ENCODE measurements at regions not wholly inside any gene's neighbourhood (a gene's known extent, or its start where the extent isn't known, plus 50 kb on each side); places are given as distances from the start of the nearest gene placed in this dataset.

DNA sequence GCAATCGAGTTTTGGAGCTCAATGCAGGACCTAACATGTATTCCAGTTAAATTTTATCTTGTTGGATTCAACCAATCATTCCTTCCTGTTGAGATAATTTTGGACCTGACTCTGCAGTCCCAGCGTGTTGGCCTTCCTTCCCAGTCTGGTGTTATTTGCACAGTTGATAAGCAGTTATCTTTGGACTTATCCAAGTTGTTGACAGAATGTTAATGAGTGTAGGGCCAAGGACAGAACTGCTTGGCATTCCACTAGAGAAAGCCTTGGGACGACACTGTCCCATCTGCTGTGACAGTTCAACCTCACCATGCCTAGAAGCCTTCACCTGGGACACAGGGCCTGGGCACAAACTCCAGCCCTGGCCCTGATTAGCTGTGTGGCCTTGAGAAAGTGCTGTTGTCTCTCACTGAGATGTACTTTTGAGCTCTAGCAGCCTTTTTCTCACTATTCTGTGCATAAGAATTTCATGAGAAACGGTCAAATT, 104.1 kb upstream of the SLC25A33 start:
- ChIA-PET POLR2A (interaction anchor here (1.2 kb wide), 1 partner anchor 9 kb away, joined by 3 read pairs; no protein-coding TSS in a partner anchor), RAD21 (ENCODE audit: unreplicated experiment) (interaction anchor here (1.3 kb wide), 1 partner anchor 22 kb away, joined by 3 read pairs; no protein-coding TSS in a partner anchor), CTCF (no interaction called here), SMC1A (ENCODE audit: uncharacterized antibody, unreplicated experiment) (interaction anchor here (1.7 kb wide), 1 partner anchor 145 kb away, joined by 5 read pairs; no protein-coding TSS in a partner anchor)
- Histone ChIP-seq H3K27me3 (replicated peaks in 1 of 2; ENCODE audit: control insufficient read depth in 2 of 2, insufficient read depth in 2 of 2, low read length in 1 of 2) (no peaks in the 10 kb centered on the region), H3K79me2 (ENCODE audit: control insufficient read depth, insufficient read depth, low read length) (no peaks in the 10 kb centered on the region), H3K4me3 (no peak overlapping the region), H3K4me2 (ENCODE audit: control insufficient read depth, insufficient read depth) (no peak overlapping the region), H3K9ac (ENCODE audit: control insufficient read depth, insufficient read depth, low read length) (no peak overlapping the region), H2AFZ (ENCODE audit: control insufficient read depth, low read depth, low read length) (no peak overlapping the region), H4K20me1 (ENCODE audit: control insufficient read depth, insufficient read depth) (no peaks in the 10 kb centered on the region), H3K27ac (ENCODE audit: control insufficient read depth, insufficient read depth) (no peak overlapping the region), H3K36me3 (ENCODE audit: control insufficient read depth in 2 of 2, insufficient read depth in 2 of 2, low read length in 1 of 2) (no peaks in the 10 kb centered on the region), H3K9me3 (replicated peaks; ENCODE audit: control insufficient read depth, insufficient read depth, low read length) (no peaks in the 10 kb centered on the region), H3K4me1 (ENCODE audit: control insufficient read depth, insufficient read depth, low read length) (no peaks in the 10 kb centered on the region)
- intact Hi-C loops (cut with micrococcal nuclease; ENCODE audit: unreplicated experiment) (no loop called here), in situ Hi-C loops (cut with MboI) (no loop called here)
- no peak for TF ChIP-seq STAT3 (IDR thresholded peaks at IDR 0.05; ENCODE audit: low read depth, low read length)
- TF ChIP-seq EED (IDR thresholded peaks at IDR 0.05; ENCODE audit: low read depth): no peak
- no peak for TF ChIP-seq SPI1 (IDR thresholded peaks at IDR 0.05; ENCODE audit: borderline replicate concordance, insufficient read depth, low read depth, low read length)
- no peak for TF ChIP-seq TAF1 (IDR thresholded peaks at IDR 0.05; ENCODE audit: borderline replicate concordance, low read depth, low read length)
- TF ChIP-seq PML (IDR thresholded peaks at IDR 0.05; ENCODE audit: low read length): no peak
- TF ChIP-seq JUNB (IDR thresholded peaks at IDR 0.05): no peak
- TF ChIP-seq SIX5 (IDR thresholded peaks at IDR 0.05; ENCODE audit: low read depth, low read length, severe bottlenecking): no peak
- TF ChIP-seq ESRRA (IDR thresholded peaks at IDR 0.05; ENCODE audit: low read length): no peak
- TF ChIP-seq POLR2AphosphoS2 (IDR thresholded peaks at IDR 0.05; ENCODE audit: low read depth, low read length): no peak
- TF ChIP-seq HDAC6 (IDR thresholded peaks at IDR 0.05; ENCODE audit: unreplicated experiment): no peak
- no peak for TF ChIP-seq DPF2 (IDR thresholded peaks at IDR 0.05)
- no peak for TF ChIP-seq MTA3 (IDR thresholded peaks at IDR 0.05; ENCODE audit: borderline replicate concordance, low read length)
- TF ChIP-seq, protein P1, sequence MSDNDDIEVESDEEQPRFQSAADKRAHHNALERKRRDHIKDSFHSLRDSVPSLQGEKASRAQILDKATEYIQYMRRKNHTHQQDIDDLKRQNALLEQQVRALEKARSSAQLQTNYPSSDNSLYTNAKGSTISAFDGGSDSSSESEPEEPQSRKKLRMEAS (IDR thresholded peaks at IDR 0.05; ENCODE audit: low read depth, low read length): no peak
- TF ChIP-seq ZBTB11 (CRISPR knock-in tag; IDR thresholded peaks at IDR 0.05): no peak
- no peak for TF ChIP-seq NR2C1 (IDR thresholded peaks at IDR 0.05)
- TF ChIP-seq BMI1 (IDR thresholded peaks at IDR 0.05; ENCODE audit: borderline replicate concordance): no peak
- 15% methylated on average over 4 of the region's 4 CpGs for WGBS (ENCODE audit: insufficient coverage, insufficient replicate concordance, low lambda C conversion rate, missing lambda C conversion rate)
- ATAC-seq (no peak), DNase-seq (ENCODE audit: low read depth, low spot score) (no peak), FAIRE-seq (no peak)
- BruUV-seq (replicated peaks): no TSS peak
